WI38 (cell line): ENCODE measurements at regions not wholly inside any gene's neighbourhood (a gene's known extent, or its start where the extent isn't known, plus 50 kb on each side); places are given as distances from the start of the nearest gene placed in this dataset.

Source experiments
- H3K4me3 ChIP-seq: 2 replicates; pipeline ENCODE4 v1.5.1; 2011; ENCODE audit warnings: low read depth, mild to moderate bottlenecking, control low read depth, low read length
- CTCF ChIP-seq: IDR thresholded peaks from 2 replicates; pipeline ENCODE4 v1.5.1; 2012; ENCODE audit warnings: low read depth, mild to moderate bottlenecking, control low read depth, low read length

GRCh38 chr22:48147831-48148230, 1385.4 kb downstream of the TBC1D22A start:
- no peak overlapping the region for H3K4me3 ChIP-seq
- TF ChIP-seq CTCF, result no peak

- no peak for TF ChIP-seq CTCF
- no peak overlapping the region for H3K4me3 ChIP-seq
These were observed 1385.0 kb downstream of the TBC1D22A start for GRCh38 chr22:48147404-48147803.

DNA sequence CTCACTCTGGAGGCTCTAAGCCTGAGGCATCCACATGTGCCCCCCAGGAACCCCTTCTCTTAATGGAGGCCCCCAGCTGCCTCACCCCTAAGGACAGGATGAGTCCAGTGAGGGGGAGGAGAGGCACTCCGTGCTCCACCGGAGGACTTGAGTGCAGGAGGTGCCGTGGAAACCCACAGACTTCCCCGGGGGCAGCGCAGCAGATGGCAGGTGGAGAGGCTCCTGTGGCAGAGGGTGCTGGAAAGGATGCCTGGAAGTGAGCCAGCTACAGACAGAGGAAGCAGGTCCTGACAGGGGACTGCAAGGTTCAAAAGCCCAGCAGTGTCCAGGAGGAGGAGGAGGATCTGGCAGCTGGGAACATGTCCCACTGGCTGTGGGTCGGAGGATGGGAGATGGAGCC, 1384.0 kb downstream of the TBC1D22A start:
- H3K4me3 ChIP-seq, result no peak overlapping the region
- no peak for TF ChIP-seq CTCF

DNA sequence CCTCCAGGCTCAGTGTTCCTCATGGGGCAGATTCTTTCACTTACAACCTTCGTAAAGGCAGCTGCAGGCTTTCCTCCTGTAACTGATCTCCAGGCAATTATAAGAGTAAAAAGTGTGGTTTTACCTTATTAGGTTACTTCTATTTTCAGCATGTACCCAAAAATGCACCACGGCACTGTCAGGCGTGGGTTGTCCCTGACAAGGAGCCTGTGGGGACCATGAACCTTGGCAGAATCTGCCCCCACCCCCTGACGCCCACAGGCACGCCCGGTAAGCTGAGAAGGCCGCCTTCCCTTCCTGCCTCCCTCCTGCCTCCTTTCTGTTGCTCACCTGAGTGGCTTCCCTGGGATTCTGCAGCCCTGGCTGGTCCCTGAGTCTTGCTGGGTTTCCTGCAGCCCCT, 1383.3 kb downstream of the TBC1D22A start:
- no peak for TF ChIP-seq CTCF

DNA sequence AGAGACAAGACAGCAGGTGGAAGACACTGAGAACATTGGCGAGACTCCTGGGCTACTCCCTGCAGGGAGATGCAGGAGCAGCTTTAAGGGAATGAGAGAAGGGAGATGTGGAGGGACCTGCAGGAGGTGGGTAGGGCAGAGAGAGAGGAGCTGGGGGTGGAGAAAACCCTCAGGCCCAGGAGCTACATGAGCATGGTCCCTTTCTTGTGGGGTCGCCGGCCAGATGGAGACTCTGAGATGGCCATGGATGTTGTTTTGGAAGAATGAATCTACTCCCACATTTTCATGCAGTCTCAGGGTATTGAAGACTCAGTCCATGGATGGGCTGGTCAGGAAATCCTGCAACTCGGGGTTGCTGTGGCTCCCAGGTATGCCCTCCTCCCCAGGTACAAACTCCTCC, 1381.9 kb downstream of the TBC1D22A start:
- no peak for TF ChIP-seq CTCF
- H3K4me3 ChIP-seq, result no peak overlapping the region

More for the DNA sequence above, 1383.3 kb downstream of the TBC1D22A start:
- no peak overlapping the region for H3K4me3 ChIP-seq

DNA sequence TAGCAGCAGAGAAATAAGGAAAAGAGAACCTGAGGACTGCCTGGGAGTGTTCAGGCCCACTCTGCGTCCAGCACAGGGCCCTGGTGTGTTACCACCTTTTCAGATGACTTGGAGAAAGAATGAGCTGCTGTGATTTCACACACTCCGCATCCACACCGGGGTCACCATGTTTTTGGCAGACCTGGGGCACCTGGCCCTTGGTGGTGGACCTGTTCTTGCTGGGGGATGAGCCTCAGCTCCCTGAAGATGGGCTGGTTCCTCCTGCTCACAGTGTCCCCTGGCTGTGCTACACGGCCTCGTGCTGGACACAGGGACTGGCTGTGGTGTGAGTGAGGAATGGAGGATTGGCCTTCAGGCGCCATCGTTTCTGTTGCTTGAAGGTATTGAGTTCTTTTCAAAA, 1381.4 kb downstream of the TBC1D22A start:
- TF ChIP-seq CTCF, result no peak
- H3K4me3 ChIP-seq, result no peak overlapping the region

DNA sequence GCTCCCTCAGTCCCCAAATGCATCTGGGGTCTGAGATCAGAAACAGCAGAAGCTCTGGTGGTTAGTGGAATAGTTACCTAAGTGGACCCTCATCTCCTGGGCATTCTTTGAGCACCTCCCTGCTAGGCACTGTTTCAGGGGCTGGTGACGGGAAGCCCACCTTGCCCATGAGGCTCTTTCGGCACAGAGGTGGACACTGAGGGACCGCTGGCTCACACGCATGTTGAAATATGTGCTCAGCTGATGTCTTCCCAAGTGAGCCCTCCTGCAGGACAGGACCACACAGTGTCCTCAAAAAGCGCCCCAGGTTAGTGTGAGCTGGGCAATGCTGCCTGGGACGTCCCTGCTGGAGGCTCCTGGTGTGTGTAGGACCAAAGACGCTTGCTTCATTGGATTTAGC, 1379.9 kb downstream of the TBC1D22A start:
- no peak for TF ChIP-seq CTCF
- no peak overlapping the region for H3K4me3 ChIP-seq

DNA sequence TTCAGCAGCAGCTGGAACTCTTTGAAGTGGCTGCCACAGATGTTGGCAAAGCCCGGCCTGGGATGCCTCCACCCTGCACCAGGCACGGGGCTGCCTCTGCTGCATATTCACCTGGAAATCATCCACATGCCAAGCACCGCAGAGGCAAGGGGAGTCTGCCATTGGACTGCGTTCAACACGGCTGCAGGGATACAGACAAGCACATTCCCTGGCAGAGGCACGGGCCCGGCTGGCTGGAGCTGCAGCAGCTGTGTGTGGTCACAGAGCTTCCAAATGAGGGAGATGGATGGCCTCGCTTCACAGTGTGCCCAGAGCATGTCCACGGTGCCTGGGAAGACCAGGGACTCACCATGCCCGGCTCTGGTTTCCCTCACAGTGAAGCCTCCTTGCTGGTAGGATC, 1378.9 kb downstream of the TBC1D22A start:
- TF ChIP-seq CTCF, result no peak

More for the DNA sequence above, 1378.9 kb downstream of the TBC1D22A start:
- H3K4me3 ChIP-seq, result no peak overlapping the region
